Choroid plexus epithelial cell (primary cell): ENCODE measurements at regions not wholly inside any gene's neighbourhood (a gene's known extent, or its start where the extent isn't known, plus 50 kb on each side); places are given as distances from the start of the nearest gene placed in this dataset.

Experiments
- DNase-seq: peaks from one replicate; pipeline ENCODE4 v3.0.0-alpha.2; 2010; ENCODE audit warnings: low read depth
- H3K4me3 ChIP-seq: 2 replicates; pipeline ENCODE4 v1.5.1; 2011; ENCODE audit warnings: low read depth, mild to moderate bottlenecking, control low read depth, low read length, moderate library complexity
- CTCF ChIP-seq: conservative IDR thresholded peaks from 2 replicates; pipeline ENCODE4 v1.5.1; 2011; ENCODE audit warnings: low read depth, mild to moderate bottlenecking, control low read depth, inconsistent platforms, low read length, moderate library complexity

GRCh38 chr1:81220614-81221071 lies 580.1 kb upstream of the ADGRL2 start:
- no peak overlapping the region for H3K4me3 ChIP-seq
- TF ChIP-seq CTCF = no peak
- DNase-seq = no peak

- no peak overlapping the region for H3K4me3 ChIP-seq
- no peak for TF ChIP-seq CTCF
- DNase-seq = no peak
These were observed 583.7 kb upstream of the ADGRL2 start for GRCh38 chr1:81217058-81217457.

GRCh38 chr1:81213279-81213678 lies 587.5 kb upstream of the ADGRL2 start:
- no peak for TF ChIP-seq CTCF
- DNase-seq = no peak

GRCh38 chr1:81209461-81209860 lies 591.3 kb upstream of the ADGRL2 start:
- TF ChIP-seq CTCF = no peak
- no peak overlapping the region for H3K4me3 ChIP-seq
- DNase-seq = no peak

More at GRCh38 chr1:81213279-81213678, 587.5 kb upstream of the ADGRL2 start:
- no peak overlapping the region for H3K4me3 ChIP-seq

GRCh38 chr1:81208441-81208840 lies 592.3 kb upstream of the ADGRL2 start:
- no peak overlapping the region for H3K4me3 ChIP-seq
- no peak for DNase-seq
- no peak for TF ChIP-seq CTCF

- TF ChIP-seq CTCF = no peak
- DNase-seq = no peak
- no peak overlapping the region for H3K4me3 ChIP-seq
These were observed 594.8 kb upstream of the ADGRL2 start for GRCh38 chr1:81205956-81206355.

GRCh38 chr1:81201779-81202178 lies 599.0 kb upstream of the ADGRL2 start:
- no peak overlapping the region for H3K4me3 ChIP-seq
- no peak for TF ChIP-seq CTCF
- no peak for DNase-seq
